ENCODE measurements at regions not wholly inside any gene's neighbourhood (a gene's known extent, or its start where the extent isn't known, plus 50 kb on each side); places are given as distances from the start of the nearest gene placed in this dataset.

DNA sequence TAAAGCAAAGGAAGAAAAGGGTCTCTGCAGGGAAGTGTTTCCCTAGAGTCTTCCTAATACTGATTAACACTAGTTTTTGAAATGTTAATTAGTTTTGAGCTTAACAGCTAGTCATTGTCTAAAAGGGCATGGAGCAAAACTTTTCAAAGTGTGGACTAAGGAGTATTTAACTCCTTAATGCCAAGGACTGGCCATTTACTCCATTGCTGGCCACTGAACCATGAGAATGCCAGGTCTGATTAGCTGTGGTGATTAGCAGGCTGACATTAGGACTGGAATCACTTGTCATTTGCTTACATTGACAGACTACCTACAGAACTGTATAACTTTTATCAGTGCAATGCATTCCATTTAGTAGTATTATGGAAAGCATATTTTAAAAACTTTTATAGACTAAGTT is 987.0 kb downstream of the NR2F1-AS1 start:
- no peak overlapping the region for H3K4me3 ChIP-seq (ENCODE audit: low read depth, low read length)
- DNase-seq (ENCODE audit: low read depth), result no peak
- TF ChIP-seq, protein P1, sequence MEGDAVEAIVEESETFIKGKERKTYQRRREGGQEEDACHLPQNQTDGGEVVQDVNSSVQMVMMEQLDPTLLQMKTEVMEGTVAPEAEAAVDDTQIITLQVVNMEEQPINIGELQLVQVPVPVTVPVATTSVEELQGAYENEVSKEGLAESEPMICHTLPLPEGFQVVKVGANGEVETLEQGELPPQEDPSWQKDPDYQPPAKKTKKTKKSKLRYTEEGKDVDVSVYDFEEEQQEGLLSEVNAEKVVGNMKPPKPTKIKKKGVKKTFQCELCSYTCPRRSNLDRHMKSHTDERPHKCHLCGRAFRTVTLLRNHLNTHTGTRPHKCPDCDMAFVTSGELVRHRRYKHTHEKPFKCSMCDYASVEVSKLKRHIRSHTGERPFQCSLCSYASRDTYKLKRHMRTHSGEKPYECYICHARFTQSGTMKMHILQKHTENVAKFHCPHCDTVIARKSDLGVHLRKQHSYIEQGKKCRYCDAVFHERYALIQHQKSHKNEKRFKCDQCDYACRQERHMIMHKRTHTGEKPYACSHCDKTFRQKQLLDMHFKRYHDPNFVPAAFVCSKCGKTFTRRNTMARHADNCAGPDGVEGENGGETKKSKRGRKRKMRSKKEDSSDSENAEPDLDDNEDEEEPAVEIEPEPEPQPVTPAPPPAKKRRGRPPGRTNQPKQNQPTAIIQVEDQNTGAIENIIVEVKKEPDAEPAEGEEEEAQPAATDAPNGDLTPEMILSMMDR (conservative IDR thresholded peaks at IDR 0.05; ENCODE audit: low read depth, low read length), result no peak

DNA sequence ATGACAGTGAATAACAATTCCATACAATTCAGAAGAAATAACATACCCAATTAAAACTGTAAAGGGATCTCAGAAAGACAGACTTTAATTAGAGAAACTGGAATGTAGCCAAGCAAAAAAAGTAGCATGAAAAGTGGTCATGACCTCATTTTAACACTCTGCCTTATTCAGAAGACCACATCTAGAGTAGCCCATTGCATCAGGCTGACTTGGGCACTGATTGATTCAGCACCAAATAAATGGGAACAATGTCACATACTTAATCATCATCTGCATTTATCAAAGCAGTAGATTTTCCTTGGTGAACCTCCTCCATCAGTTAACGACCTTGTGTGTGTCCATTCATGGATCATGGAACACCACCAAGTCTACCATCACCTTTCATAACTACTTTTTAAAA is 992.1 kb downstream of the NR2F1-AS1 start:
- H3K4me3 ChIP-seq (ENCODE audit: low read depth, low read length), result no peak overlapping the region
- TF ChIP-seq, protein P1 (conservative IDR thresholded peaks at IDR 0.05; ENCODE audit: low read depth, low read length), result no peak
- no peak for DNase-seq (ENCODE audit: low read depth)

DNA sequence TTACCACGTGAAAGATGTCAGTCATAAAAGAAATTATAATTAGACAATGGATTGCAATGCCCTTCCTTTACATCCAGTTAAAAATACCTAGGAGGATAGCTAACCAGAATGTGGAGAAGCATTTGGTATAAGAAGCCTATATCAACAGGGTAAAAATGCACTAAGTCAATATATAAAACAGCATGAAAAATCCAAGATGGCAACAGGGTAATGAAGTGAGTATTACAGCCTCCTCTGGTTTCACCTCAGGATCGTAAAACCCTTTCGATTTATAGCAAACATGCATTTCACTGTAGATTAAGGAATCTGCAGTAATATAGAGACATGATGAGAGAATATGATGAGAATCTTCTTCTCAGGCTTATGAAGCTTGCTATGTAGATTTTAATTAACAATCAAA is 999.3 kb downstream of the NR2F1-AS1 start:
- H3K4me3 ChIP-seq (ENCODE audit: low read depth, low read length), result no peak overlapping the region
- DNase-seq (ENCODE audit: low read depth), result no peak
- TF ChIP-seq, protein P1 (conservative IDR thresholded peaks at IDR 0.05; ENCODE audit: low read depth, low read length), result no peak

DNA sequence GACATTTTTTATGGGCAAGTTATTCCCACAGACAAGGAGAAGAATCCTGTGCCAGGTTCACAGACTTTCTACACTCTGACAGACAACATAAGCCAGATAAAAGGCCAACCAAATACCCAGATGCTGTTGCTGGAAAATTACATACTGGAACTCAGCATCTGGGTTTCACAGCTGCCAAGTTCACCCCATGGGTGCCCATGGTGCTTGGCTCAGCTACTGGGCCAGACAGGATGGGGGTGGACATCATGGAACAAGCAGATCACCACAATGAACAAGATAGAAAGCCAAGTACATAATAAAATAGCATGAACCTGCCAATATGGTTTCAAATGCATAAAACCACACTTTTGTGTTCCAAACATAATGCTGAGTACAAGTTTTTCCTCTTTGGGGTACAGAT is 999.8 kb downstream of the NR2F1-AS1 start:
- H3K4me3 ChIP-seq (ENCODE audit: low read depth, low read length), result no peak overlapping the region
- no peak for DNase-seq (ENCODE audit: low read depth)
- TF ChIP-seq, protein P1 (conservative IDR thresholded peaks at IDR 0.05; ENCODE audit: low read depth, low read length), result no peak

- TF ChIP-seq, protein P1 (conservative IDR thresholded peaks at IDR 0.05; ENCODE audit: low read depth, low read length), result no peak
- no peak for DNase-seq (ENCODE audit: low read depth)
- no peak overlapping the region for H3K4me3 ChIP-seq (ENCODE audit: low read depth, low read length)
These were observed 1000.2 kb downstream of the NR2F1-AS1 start for GRCh38 chr5:92580814-92581213.

DNA sequence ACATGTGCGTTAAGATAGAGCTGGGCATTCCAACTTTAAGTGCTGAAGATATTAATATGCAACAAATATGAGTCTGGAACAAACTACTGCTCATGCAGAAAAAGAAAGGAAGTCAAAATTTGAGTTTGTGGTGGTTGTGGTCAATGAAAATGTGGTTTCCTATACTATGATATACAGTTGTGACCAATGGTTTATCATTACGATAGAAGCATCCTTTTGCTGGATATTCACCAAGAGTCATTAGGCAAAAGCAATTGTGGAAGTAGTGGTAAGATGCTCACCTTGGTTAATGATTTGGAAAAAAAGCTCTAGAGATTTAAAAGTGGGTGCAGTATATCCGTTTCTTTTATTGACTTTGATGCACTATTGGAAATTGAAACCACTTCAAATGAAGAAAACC is 1007.0 kb downstream of the NR2F1-AS1 start:
- DNase-seq (ENCODE audit: low read depth), result no peak
- no peak overlapping the region for H3K4me3 ChIP-seq (ENCODE audit: low read depth, low read length)
- TF ChIP-seq, protein P1 (conservative IDR thresholded peaks at IDR 0.05; ENCODE audit: low read depth, low read length), result no peak

DNA sequence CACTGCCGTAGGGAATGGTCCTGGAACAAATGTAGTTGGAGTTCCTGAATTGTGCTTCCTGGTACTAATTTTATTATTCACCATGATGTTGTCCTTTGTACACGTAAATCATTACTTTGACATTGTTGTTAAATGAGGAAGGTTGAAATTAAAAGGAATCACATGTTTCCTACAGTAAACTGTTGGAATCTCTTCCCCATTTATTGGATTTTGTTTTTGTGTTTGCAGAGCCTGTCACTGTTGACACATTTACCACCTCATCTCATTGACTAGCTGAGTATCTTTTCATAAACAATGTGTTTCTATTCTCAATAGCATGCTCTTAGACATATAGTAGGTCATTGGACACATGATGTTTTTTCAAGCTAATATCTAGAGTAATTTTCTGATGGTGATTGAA is 1012.5 kb downstream of the NR2F1-AS1 start:
- TF ChIP-seq, protein P1 (conservative IDR thresholded peaks at IDR 0.05; ENCODE audit: low read depth, low read length), result no peak
- H3K4me3 ChIP-seq (ENCODE audit: low read depth, low read length), result no peak overlapping the region
- DNase-seq (ENCODE audit: low read depth), result no peak

Data from epithelial cell of proximal tubule (primary cell).